HFFc6 (cell line): ENCODE measurements at regions not wholly inside any gene's neighbourhood (a gene's known extent, or its start where the extent isn't known, plus 50 kb on each side); places are given as distances from the start of the nearest gene placed in this dataset.

Experiments
- DNase-seq: peaks from one replicate; pipeline ENCODE4 v3.0.0-alpha.2; 2018
- H3K27ac Mint-ChIP-seq: 2 replicates; pipeline ENCODE4 v1.8.0; 2020; ENCODE audit warnings: mild to moderate bottlenecking, mixed read lengths
- H3K27me3 Mint-ChIP-seq: 2 replicates; pipeline ENCODE4 v1.8.0; 2021; ENCODE audit warnings: mild to moderate bottlenecking, moderate library complexity, mixed read lengths; ENCODE audit not compliant: insufficient read depth
- H3K36me3 Mint-ChIP-seq: 2 replicates; pipeline ENCODE4 v1.8.0; 2021; ENCODE audit warnings: low read depth, mixed read lengths
- H3K4me1 Mint-ChIP-seq: 2 replicates; pipeline ENCODE4 v1.8.0; 2020; ENCODE audit warnings: low read depth, mixed read lengths
- H3K4me3 Mint-ChIP-seq: 2 replicates; pipeline ENCODE4 v1.8.0; 2020; ENCODE audit warnings: mild to moderate bottlenecking, moderate library complexity, mixed read lengths
- H3K9me3 Mint-ChIP-seq: 2 replicates; pipeline ENCODE4 v1.8.0; 2020; ENCODE audit warnings: mild to moderate bottlenecking, mixed read lengths
- CTCF ChIP-seq: fragments of 200-600 bp; sonication (generic); IDR thresholded peaks from 2 replicates; pipeline ENCODE4 v1.5.0; 2021; ENCODE audit warnings: antibody characterized with exemption, mild to moderate bottlenecking

- TF ChIP-seq CTCF, result no peak
- no peaks in the 10 kb centered on the region for H3K4me1 Mint-ChIP-seq
- peaks cover 18% of the 10 kb centered on the region for H3K27me3 Mint-ChIP-seq
Measured at GRCh38 chr6:206264-206663, 86.0 kb upstream of the DUSP22 start.

GRCh38 chr6:208364-208763, 83.9 kb upstream of the DUSP22 start:
- Mint-ChIP-seq H3K9me3 (peaks cover 24% of the 10 kb centered on the region), H3K36me3 (0 out of 2 replicates have a peak, but pooled peaks cover 4% of the 10 kb centered on the region)

More at GRCh38 chr6:206264-206663, 86.0 kb upstream of the DUSP22 start:
- DNase-seq, result no peak
- H3K27ac Mint-ChIP-seq, result no peak overlapping the region
- H3K36me3 Mint-ChIP-seq, result 0 out of 2 replicates have a peak, but pooled peaks cover 4% of the 10 kb centered on the region
- H3K4me3 Mint-ChIP-seq, result no peak overlapping the region
- H3K9me3 Mint-ChIP-seq, result peaks cover 15% of the 10 kb centered on the region; the same call in 1 of the 2 replicates

GRCh38 chr6:208938-209337, 83.3 kb upstream of the DUSP22 start:
- no peak for TF ChIP-seq CTCF
- H3K4me3 Mint-ChIP-seq, result no peak overlapping the region
- H3K4me1 Mint-ChIP-seq, result no peaks in the 10 kb centered on the region
- DNase-seq, result no peak
- peaks cover 23% of the 10 kb centered on the region for H3K9me3 Mint-ChIP-seq
- H3K27ac Mint-ChIP-seq, result no peak overlapping the region
- H3K36me3 Mint-ChIP-seq, result 0 out of 2 replicates have a peak, but pooled peaks cover 4% of the 10 kb centered on the region
- H3K27me3 Mint-ChIP-seq, result peaks cover 25% of the 10 kb centered on the region

More at GRCh38 chr6:208364-208763, 83.9 kb upstream of the DUSP22 start:
- no peak overlapping the region for H3K4me3 Mint-ChIP-seq
- H3K4me1 Mint-ChIP-seq, result no peaks in the 10 kb centered on the region
- DNase-seq, result no peak
- no peak for TF ChIP-seq CTCF
- H3K27ac Mint-ChIP-seq, result no peak overlapping the region
- H3K27me3 Mint-ChIP-seq, result peaks cover 25% of the 10 kb centered on the region

- Mint-ChIP-seq H3K4me1 (no peaks in the 10 kb centered on the region), H3K27me3 (peaks cover 22% of the 10 kb centered on the region), H3K9me3 (peaks cover 26% of the 10 kb centered on the region), H3K4me3 (no peak overlapping the region), H3K36me3 (0 out of 2 replicates have a peak, but pooled peaks cover 4% of the 10 kb centered on the region), H3K27ac (no peak overlapping the region)
- DNase-seq, result no peak
- TF ChIP-seq CTCF, result no peak
Measured at GRCh38 chr6:209432-210103, 82.7 kb upstream of the DUSP22 start.

- H3K36me3 Mint-ChIP-seq, result 0 out of 2 replicates have a peak, but pooled peaks cover 4% of the 10 kb centered on the region
- H3K4me1 Mint-ChIP-seq, result peaks cover 1% of the 10 kb centered on the region; the same call in 1 of the 2 replicates
- H3K27me3 Mint-ChIP-seq, result peaks cover 22% of the 10 kb centered on the region
- no peak overlapping the region for H3K27ac Mint-ChIP-seq
- no peak for TF ChIP-seq CTCF
- DNase-seq, result no peak
- H3K4me3 Mint-ChIP-seq, result no peak overlapping the region
- H3K9me3 Mint-ChIP-seq, result peaks cover 26% of the 10 kb centered on the region
Measured at GRCh38 chr6:210104-210456, 82.2 kb upstream of the DUSP22 start.
